ENCODE measurements at regions not wholly inside any gene's neighbourhood (a gene's known extent, or its start where the extent isn't known, plus 50 kb on each side); places are given as distances from the start of the nearest gene placed in this dataset.

DNA sequence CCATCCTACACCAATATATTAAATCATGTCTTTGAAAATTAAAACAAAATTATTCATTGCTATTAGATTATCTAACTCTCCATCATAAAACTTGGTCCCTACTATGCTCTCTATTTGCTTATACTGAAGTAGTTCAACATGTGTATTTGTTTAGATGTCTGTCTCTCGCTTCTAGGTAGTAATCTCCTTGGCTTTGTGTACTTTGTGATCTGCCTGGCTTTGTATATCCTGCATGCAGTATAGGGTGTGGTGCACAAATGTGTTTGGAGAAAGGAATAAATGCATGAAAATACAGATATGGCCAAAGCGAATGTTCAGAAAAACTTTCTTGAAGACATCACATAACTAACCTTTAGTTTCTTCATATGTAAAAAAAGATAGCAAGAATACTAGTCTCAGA is 246.6 kb upstream of the LRFN5 start:
- H3K4me3 ChIP-seq (ENCODE audit: low read depth, low read length), result no peak overlapping the region
- TF ChIP-seq, protein P1, sequence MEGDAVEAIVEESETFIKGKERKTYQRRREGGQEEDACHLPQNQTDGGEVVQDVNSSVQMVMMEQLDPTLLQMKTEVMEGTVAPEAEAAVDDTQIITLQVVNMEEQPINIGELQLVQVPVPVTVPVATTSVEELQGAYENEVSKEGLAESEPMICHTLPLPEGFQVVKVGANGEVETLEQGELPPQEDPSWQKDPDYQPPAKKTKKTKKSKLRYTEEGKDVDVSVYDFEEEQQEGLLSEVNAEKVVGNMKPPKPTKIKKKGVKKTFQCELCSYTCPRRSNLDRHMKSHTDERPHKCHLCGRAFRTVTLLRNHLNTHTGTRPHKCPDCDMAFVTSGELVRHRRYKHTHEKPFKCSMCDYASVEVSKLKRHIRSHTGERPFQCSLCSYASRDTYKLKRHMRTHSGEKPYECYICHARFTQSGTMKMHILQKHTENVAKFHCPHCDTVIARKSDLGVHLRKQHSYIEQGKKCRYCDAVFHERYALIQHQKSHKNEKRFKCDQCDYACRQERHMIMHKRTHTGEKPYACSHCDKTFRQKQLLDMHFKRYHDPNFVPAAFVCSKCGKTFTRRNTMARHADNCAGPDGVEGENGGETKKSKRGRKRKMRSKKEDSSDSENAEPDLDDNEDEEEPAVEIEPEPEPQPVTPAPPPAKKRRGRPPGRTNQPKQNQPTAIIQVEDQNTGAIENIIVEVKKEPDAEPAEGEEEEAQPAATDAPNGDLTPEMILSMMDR (conservative IDR thresholded peaks at IDR 0.05; ENCODE audit: low read depth, low read length), result no peak
- no peak for DNase-seq (ENCODE audit: low read depth)

DNA sequence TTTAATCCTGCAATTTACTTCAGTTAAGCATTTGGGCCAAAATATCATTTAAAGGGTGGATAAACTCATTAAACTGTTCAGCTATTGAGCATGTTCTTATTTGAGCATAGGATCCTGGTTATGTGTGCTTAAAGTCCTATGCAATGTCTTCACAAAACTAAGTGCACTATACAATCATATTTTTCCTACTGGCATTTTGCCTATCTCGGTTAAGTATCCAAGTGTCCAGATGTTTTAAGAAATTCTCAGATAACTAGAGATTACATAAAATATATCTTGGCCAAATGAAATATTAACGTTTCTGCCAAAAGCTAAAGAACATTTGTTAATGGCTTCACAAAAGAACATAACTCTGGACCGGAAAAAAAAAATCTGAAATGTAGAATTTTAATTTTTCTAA is 250.8 kb upstream of the LRFN5 start:
- TF ChIP-seq, protein P1 (conservative IDR thresholded peaks at IDR 0.05; ENCODE audit: low read depth, low read length), result no peak
- no peak for DNase-seq (ENCODE audit: low read depth)
- no peak overlapping the region for H3K4me3 ChIP-seq (ENCODE audit: low read depth, low read length)

DNA sequence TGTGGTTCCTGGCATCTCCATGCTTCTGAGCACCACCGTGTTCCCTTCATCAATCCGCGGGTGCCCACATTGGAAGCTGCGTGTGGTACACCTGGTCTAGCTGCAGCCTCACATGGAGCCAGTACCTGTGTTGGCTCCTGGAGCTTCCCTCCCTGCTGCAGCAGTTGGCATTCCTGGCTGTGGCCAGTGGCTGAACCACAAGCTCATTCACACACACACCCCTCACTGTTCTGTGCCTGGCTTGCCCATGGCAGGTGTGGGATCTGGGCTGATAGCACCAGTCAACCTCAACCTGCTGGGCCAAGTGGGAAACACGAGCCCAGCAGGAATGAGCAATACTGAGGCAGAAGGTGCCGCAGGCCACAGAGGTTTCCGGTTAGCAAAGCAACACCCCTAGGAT is 256.2 kb upstream of the LRFN5 start:
- H3K4me3 ChIP-seq (ENCODE audit: low read depth, low read length), result no peak overlapping the region
- TF ChIP-seq, protein P1 (conservative IDR thresholded peaks at IDR 0.05; ENCODE audit: low read depth, low read length), result no peak
- DNase-seq (ENCODE audit: low read depth), result no peak

DNA sequence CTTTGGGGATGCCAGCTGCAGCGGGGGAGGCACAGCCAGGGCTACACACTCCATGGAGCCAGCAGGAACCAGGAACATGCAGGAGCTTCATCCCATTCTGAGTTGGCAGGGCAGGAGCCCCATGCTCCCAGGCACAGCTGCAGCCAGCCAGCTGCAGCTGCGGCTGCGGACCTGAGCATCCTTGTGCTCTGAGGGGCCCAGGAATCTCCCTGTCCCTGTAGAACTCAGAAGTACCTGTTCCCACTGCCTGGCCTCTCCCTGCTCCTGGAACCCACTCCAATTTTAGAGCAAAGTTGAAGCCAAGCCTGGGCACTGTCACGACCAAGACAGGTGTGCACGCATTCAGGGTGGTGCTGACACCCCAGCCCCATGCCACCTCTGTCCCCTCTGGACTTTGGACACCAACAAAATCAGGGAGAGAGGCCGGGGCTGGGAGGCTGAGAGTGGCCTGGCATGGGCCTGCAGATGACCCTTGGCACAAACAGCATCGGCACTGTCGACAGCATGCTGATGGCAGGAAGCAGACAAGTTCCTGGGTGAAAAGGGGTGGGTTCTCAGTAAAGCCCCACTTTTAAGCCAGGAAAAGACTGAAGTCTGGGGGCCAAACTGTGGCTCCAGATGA is 257.3 kb upstream of the LRFN5 start:
- no peak for DNase-seq (ENCODE audit: low read depth)
- TF ChIP-seq, protein P1 (conservative IDR thresholded peaks at IDR 0.05; ENCODE audit: low read depth, low read length), result no peak
- H3K4me3 ChIP-seq (ENCODE audit: low read depth, low read length), result no peak overlapping the region

DNA sequence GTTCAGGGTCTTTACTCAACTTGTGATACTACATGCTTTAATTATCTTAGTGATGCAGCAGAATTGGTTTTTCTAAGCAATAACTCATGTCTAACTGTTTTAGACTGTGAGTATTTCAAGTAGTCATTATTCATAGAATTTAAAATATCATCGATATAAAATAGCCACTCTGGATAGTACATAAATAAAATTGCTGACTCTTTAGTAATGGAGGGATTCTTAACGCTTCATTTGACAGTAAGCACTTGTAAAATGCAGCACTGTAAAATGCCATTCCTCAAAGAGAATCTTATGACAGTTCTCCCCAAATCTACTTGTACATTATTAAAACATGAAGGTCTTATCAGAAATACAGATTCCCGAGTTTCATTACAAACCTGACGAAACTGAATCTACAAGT is 262.8 kb upstream of the LRFN5 start:
- no peak overlapping the region for H3K4me3 ChIP-seq (ENCODE audit: low read depth, low read length)
- TF ChIP-seq, protein P1 (conservative IDR thresholded peaks at IDR 0.05; ENCODE audit: low read depth, low read length), result no peak
- no peak for DNase-seq (ENCODE audit: low read depth)

DNA sequence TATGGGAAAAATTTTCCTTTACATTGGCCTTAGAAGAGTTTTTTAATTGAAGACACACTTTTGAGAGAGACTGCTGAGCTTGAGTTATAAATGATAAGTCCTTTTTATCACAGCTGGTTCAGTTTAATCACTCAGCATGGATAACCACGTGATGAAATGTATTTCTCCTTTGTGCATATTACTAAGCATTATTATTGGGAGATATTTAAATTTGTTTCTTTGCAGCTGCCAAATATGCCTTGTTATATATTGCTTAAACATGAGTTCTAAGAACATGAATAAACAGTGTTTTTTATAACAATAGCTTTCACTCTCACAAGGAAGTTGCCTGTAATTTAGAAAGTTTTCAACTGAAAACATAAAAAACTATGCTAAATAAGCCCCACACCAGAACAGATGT is 293.5 kb upstream of the LRFN5 start:
- H3K4me3 ChIP-seq (ENCODE audit: low read depth, low read length), result no peak overlapping the region
- DNase-seq (ENCODE audit: low read depth), result no peak
- TF ChIP-seq, protein P1 (conservative IDR thresholded peaks at IDR 0.05; ENCODE audit: low read depth, low read length), result no peak

DNA sequence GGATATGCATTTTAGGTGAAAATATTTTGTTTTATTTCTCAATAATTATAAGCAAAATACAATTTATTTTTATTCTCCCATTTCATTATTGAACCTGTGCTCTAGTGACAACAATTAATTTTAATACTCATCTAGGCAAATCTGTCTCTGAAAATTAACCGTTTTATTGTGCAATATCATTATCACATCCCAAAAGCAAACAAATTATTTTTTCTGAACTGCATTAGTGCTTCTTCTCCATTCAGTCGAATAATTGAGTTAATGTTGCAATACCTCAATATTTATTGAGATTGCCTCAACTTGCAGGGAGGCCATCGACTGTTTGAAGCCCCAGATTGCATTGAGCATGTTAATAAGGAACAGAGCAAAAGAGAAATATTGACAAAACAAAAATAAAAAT is 303.2 kb upstream of the LRFN5 start:
- no peak for DNase-seq (ENCODE audit: low read depth)
- no peak overlapping the region for H3K4me3 ChIP-seq (ENCODE audit: low read depth, low read length)
- TF ChIP-seq, protein P1 (conservative IDR thresholded peaks at IDR 0.05; ENCODE audit: low read depth, low read length), result no peak
